GM12878 (cell line): ENCODE measurements at regions not wholly inside any gene's neighbourhood (a gene's known extent, or its start where the extent isn't known, plus 50 kb on each side); places are given as distances from the start of the nearest gene placed in this dataset.

Source experiments
- BHLHE40 ChIP-seq, 2 experiments: fragments of 450-650 bp in 1 of 2; IDR thresholded peaks; 2 replicates each; pipeline ENCODE4 v1.6.1; 2011 to 2017; ENCODE audit warnings: low read depth in 2 of 2, borderline replicate concordance in 1 of 2, improper control_type of control experiment in 1 of 2, low read length in 1 of 2, mild to moderate bottlenecking in 1 of 2
- CEBPB ChIP-seq, 2 experiments: fragments of 150-350 bp in 1 of 2; IDR thresholded peaks; 2 replicates each; pipeline ENCODE4 v1.6.1; 2012 to 2014; ENCODE audit warnings: low read depth in 2 of 2, low read length in 2 of 2, borderline replicate concordance in 1 of 2, inconsistent platforms in 1 of 2
- DPF2 ChIP-seq: fragments of 450-650 bp; IDR thresholded peaks from 2 replicates; pipeline ENCODE4 v1.6.1; 2017; ENCODE audit warnings: mild to moderate bottlenecking
- EP300 ChIP-seq, 2 experiments: fragments of 150-350 bp in 1 of 2; IDR thresholded peaks; 2 replicates each; pipeline ENCODE4 v1.6.1; 2011 to 2012; ENCODE audit warnings: low read depth in 2 of 2, low read length in 2 of 2, borderline replicate concordance in 1 of 2, improper control_type of control experiment in 1 of 2, inconsistent platforms in 1 of 2; ENCODE audit not compliant: control insufficient read depth in 1 of 2
- IRF4 ChIP-seq: IDR thresholded peaks from 2 replicates; pipeline ENCODE4 v1.6.1; 2011; ENCODE audit warnings: low read depth, low read length
- MYC ChIP-seq: IDR thresholded peaks from 2 replicates; pipeline ENCODE4 v1.6.1; 2011; ENCODE audit warnings: mild to moderate bottlenecking, low read length, moderate library complexity, inconsistent platforms; ENCODE audit not compliant: insufficient read depth, insufficient replicate concordance, insufficient read length, severe bottlenecking
- NFYB ChIP-seq: IDR thresholded peaks from 2 replicates; pipeline ENCODE4 v1.6.1; 2011; ENCODE audit warnings: low read depth, mild to moderate bottlenecking, low read length, improper control_type of control experiment, moderate library complexity; ENCODE audit not compliant: insufficient read depth
- STAT3 ChIP-seq: IDR thresholded peaks from 2 replicates; pipeline ENCODE4 v1.6.1; 2011; ENCODE audit warnings: low read depth, low read length, improper control_type of control experiment
- ZNF217 ChIP-seq: fragments of 450-650 bp; IDR thresholded peaks from 2 replicates; pipeline ENCODE4 v1.6.1; 2017; ENCODE audit warnings: antibody characterized with exemption, mild to moderate bottlenecking
- ZSCAN29 ChIP-seq: fragments of 450-650 bp; IDR thresholded peaks from 2 replicates; pipeline ENCODE4 v1.6.1; 2017; ENCODE audit warnings: mild to moderate bottlenecking, moderate library complexity
- TF ChIP-seq, protein P1 (sequence below), 3 experiments: IDR thresholded peaks in 2 of 3; conservative IDR thresholded peaks in 1 of 3; 2 replicates each; pipeline ENCODE4 v1.5.1; 2011; ENCODE audit warnings: low read depth in 3 of 3, low read length in 3 of 3, mild to moderate bottlenecking in 3 of 3, control low read depth in 2 of 3, moderate library complexity in 2 of 3, inconsistent platforms in 1 of 3, mixed read lengths in 1 of 3; ENCODE audit not compliant: control insufficient read depth in 2 of 3, insufficient read depth in 1 of 3; ENCODE audit errors: extremely low read depth in 1 of 3
- TF ChIP-seq, protein P2 (sequence below): IDR thresholded peaks from 2 replicates; pipeline ENCODE4 v1.6.1; 2012; ENCODE audit warnings: mild to moderate bottlenecking, low read depth, low read length

DNA sequence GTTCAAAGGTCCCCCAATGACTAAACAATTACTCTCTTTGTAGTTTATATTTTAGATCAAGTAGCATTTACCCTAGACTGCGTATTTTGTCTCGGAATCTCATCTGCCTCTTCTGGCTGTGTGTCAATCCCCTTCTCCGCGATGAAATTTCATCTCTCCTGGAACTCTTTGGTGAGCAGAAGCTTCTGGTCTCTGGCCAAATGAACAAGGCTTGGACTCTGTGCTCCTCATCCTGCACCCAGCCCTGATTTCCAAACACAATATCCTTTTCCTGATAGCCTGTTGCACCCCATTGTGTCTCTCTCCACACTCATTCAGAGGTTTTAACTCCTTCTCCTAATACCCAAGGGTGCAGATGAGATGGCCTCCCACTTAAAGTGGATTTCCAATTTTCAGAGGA, 609.4 kb upstream of the CDH5 start:
- TF ChIP-seq IRF4 (no peak), NFYB (no peak), ZNF217 (no peak), STAT3 (no peak), EP300 (IDR thresholded peaks at IDR 0.05; ENCODE audit: borderline replicate concordance in 1 of 2, control insufficient read depth in 1 of 2, low read depth in 2 of 2, low read length in 2 of 2) (no peak), ZSCAN29 (no peak), MYC (no peak), BHLHE40 (IDR thresholded peaks at IDR 0.05; ENCODE audit: borderline replicate concordance in 1 of 2, low read depth in 2 of 2, low read length in 1 of 2) (no peak), CEBPB (IDR thresholded peaks at IDR 0.05; ENCODE audit: borderline replicate concordance in 1 of 2, low read depth in 2 of 2, low read length in 2 of 2) (no peak), DPF2 (no peak)
- TF ChIP-seq, protein P1, sequence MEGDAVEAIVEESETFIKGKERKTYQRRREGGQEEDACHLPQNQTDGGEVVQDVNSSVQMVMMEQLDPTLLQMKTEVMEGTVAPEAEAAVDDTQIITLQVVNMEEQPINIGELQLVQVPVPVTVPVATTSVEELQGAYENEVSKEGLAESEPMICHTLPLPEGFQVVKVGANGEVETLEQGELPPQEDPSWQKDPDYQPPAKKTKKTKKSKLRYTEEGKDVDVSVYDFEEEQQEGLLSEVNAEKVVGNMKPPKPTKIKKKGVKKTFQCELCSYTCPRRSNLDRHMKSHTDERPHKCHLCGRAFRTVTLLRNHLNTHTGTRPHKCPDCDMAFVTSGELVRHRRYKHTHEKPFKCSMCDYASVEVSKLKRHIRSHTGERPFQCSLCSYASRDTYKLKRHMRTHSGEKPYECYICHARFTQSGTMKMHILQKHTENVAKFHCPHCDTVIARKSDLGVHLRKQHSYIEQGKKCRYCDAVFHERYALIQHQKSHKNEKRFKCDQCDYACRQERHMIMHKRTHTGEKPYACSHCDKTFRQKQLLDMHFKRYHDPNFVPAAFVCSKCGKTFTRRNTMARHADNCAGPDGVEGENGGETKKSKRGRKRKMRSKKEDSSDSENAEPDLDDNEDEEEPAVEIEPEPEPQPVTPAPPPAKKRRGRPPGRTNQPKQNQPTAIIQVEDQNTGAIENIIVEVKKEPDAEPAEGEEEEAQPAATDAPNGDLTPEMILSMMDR (IDR thresholded peaks at IDR 0.05 in 2 of 3, conservative IDR thresholded peaks at IDR 0.05 in 1 of 3; ENCODE audit: control insufficient read depth in 2 of 3, extremely low read depth in 1 of 3, insufficient read depth in 1 of 3, low read depth in 3 of 3, low read length in 3 of 3) = no peak
- TF ChIP-seq, protein P2, sequence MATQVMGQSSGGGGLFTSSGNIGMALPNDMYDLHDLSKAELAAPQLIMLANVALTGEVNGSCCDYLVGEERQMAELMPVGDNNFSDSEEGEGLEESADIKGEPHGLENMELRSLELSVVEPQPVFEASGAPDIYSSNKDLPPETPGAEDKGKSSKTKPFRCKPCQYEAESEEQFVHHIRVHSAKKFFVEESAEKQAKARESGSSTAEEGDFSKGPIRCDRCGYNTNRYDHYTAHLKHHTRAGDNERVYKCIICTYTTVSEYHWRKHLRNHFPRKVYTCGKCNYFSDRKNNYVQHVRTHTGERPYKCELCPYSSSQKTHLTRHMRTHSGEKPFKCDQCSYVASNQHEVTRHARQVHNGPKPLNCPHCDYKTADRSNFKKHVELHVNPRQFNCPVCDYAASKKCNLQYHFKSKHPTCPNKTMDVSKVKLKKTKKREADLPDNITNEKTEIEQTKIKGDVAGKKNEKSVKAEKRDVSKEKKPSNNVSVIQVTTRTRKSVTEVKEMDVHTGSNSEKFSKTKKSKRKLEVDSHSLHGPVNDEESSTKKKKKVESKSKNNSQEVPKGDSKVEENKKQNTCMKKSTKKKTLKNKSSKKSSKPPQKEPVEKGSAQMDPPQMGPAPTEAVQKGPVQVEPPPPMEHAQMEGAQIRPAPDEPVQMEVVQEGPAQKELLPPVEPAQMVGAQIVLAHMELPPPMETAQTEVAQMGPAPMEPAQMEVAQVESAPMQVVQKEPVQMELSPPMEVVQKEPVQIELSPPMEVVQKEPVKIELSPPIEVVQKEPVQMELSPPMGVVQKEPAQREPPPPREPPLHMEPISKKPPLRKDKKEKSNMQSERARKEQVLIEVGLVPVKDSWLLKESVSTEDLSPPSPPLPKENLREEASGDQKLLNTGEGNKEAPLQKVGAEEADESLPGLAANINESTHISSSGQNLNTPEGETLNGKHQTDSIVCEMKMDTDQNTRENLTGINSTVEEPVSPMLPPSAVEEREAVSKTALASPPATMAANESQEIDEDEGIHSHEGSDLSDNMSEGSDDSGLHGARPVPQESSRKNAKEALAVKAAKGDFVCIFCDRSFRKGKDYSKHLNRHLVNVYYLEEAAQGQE = no peak
